SHP77 (cell line): ENCODE measurements at regions not wholly inside any gene's neighbourhood (a gene's known extent, or its start where the extent isn't known, plus 50 kb on each side); places are given as distances from the start of the nearest gene placed in this dataset.
"Not testable (repeated sequence)": the region's sequence is repeated elsewhere in the genome, so short reads cannot be mapped to it uniquely, and the experiment has no call there.

ENCODE experiments used
- DNase-seq, 2 experiments: peaks; one replicate each; lab custom pipeline; 2025; lab: John Stamatoyannopoulos, UW

DNA sequence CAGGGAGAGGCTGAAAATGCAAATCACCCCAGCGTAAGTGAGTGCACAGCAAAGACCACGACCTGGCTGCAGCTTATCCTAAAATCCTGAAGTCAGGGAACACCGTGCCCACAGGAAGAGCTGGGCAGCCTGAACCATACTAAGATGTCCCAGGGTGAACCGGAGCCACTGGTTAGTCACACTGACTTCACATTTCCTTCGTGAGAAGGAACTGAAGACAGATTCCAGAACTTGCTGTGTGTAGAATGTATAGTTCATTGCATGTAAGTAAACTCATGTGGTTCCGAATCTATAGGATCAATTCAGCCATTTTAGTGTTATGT lies 84.6 kb upstream of the NDUFV2 start:
- no peak for DNase-seq

DNA sequence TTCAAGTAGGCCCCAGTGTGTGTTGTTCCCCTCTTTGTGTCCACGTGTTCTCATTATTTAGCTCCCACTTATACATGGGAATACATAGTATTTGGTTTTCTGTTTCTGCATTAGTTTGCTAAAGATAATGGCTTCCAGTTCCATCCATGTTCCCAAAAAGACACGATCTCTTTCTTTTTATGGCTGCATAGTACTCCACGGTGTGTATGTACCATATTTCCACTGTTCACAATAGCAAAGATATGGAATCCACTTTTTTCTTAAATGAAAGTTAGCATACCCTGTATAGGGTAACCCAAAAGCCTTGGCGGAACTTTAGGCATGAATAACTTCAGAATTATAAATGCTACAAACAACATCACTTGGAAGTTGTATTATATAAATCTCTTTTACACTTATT lies 83.4 kb upstream of the NDUFV2 start:
- DNase-seq: no peak

DNA sequence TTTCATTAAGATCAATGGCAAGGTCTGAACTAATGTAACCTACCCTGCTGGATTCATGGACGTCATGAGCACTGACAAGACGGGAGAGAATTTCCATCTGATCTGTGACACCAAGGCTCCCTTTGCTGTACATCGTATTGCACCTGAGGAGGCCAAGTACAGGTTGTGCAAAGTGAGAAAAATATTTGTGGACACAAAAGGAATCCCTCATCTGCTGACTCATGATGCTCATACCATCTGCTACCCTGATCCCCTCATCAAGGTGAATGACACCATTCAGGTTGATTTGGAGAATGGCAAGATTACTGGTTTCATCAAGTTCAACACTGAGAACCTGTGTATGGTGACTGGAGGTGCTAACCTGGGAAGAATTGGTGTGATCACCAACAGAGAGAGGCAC lies 82.3 kb upstream of the NDUFV2 start:
- DNase-seq: no peak

DNA sequence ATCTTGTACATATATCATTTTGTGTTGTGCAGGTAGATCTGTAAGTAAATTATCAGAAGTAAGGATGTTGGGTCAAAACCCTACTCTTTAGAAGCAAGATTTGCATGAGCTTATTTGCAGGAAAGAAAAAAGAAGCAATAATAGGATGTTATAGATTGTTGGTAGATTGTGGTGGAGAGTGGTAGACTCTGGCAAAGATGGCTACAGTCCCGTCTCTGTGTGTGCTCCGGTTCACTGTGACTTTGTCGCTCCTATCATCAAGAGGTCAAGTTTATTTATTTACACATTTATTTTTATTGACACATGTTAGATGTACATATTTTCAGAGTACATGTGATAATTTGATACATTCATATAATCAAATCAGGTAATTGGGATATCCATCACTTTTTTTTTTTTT lies 81.0 kb upstream of the NDUFV2 start:
- DNase-seq: no peak

DNA sequence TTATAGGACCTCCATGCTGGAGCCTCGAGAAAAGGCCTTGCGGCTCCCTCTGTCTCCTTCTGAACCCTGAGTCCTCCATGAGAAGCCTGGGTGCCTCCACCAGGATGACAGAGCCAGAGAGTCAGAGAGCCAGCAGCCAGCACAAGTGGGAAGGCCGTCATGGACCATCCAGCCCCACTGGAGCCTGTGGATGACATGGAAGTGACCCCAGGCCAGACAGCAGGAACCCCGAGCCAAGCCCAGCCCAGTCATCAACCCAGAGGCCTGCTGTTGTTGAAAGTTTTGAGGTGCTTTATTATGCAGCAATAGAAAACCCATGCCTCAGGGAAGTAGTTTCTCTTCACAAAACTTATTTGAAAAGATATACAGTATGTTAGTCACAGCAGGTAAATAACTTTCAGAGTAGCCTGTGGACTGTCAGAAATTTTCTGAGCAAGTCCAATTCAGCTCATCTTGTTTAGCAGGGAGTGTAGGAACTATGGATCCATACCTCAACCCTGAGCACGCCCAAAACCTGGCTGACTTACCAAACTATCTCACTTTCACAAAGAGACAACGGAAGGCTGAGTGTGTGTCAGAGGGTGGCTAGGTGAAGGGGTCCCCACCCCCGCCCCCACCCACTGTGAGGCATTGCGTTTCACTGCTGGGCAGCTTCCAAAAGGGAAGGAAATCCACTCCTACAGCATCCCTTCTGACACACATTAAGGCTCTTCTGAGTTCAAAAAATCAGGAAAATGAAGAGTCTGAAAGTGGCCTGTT lies 79.9 kb upstream of the NDUFV2 start:
- DNase-seq: no peak

DNA sequence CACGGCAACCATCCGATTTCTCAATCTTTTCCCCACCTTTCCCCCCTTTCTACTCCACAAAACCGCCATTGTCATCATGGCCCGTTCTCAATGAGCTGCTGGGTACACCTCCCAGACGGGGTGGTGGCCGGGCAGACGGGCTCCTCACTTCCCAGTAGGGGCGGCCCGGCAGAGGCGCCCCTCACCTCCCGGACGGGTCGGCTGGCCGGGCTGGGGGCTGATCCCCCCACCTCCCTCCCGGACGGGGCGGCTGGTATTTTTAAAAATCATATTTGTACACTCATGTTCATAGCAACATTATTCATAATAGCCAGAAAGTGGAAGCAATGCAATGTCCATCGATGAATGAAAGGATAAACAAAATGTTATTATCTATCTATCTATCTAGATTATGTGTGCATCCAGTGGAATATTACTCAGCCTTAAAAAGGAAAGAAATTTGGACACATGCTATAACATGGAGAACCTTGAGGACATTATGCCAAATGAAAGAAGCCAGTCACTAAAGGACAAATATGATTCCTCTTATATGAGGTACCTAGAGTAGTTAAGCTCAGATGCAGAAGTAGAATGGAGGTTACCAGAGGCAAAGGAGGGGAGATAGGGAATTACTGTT lies 78.4 kb upstream of the NDUFV2 start:
- DNase-seq: not testable (repeated sequence)

DNA sequence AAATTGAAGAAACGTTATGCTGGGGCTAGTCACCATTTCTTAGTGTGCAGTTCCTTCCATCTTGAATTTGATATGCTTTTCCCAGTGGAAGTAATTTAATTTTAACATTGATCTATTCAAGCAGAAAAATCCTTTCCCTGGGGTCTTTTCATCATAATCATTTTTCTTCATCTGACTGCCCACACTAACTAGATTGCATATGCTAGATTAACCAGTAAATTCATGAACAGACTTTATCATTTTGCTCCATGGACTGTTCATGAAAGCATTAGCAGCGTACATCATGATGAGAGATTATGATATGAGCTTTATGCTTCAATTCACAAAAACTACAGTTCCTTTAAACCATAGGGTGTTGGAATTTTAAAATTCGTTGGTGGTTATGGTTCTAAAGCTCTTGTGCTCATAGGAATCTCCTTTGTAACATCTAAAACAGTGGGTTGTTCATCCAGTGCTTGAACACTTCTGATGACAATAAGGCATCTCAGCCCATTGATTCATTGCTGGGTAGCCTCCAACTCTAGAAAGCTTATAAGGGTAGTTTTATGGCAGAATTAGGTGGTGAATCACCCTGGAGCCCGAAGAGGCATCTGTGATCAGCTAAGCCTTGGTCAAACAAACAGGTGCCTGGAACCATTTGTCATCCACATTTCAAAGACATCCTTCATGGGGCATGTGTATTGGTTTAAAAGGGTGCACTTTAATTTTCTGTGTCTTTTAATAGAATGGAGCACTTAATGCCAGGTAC lies 77.2 kb upstream of the NDUFV2 start:
- peak; percentile 5 to 10 for DNase-seq

DNA sequence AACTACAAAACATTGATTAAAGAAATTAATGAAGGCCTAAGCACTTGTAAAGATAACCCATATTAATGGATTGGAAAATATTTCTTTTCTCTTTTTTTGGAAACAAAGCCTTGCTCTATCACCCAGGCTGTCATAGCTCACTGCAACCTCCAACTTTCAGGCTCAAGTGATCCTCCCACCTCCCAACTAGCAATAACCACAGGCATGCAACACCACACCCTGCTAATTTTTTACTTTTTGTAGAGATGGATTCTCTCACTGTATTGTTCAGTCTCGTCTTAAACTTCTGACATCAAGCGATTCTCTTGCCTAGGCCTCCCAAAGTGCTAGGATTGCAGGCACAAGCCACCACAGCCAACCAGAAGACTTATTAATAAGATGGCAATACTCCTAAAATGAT lies 73.4 kb upstream of the NDUFV2 start:
- no peak for DNase-seq

DNA sequence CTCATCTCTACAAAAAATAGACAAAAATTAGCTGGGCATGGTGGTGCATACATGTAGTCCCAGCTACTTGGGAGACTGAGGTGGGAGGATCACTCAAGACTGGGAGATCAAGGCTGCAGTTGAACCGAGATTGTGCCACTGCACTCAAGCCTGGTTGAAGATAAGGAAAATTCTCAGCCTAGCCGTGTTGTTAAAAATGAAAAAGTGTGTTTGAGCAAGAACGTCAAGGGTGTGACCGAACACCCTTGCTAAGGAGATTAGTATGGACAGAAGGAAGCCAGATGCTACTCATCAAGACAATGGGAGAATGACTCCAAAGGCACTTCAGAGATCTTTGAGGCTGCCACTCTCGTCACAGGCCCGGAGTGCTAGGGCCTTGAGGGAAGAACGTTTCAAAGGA lies 70.0 kb upstream of the NDUFV2 start:
- DNase-seq: no peak

DNA sequence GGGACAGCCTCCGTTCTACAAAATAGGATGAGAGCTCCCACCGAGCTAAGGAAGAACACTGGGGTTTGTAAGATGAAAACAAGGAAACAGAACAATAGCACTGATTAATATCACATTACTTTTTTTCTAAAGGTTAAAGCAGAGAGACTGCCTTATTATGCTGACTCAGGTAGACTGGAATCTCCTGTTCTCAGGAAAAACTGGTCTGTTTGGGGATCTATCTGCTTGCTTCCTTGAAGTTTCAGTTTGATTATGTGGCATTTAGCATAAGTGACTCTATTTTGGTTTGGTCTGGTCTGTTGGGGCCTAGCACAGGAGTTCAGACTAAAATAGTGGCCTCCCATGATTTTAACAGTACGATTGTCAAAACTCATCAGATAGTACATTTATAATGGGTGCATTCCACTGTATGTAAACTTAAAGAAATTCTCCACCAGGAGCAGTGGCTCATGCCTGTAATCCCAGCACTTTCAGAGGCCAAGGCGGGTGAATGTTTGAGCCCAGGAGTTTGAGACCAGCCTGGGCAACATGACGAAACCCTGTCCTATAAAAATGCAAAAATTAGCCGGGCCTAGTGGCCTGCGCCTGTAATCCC lies 64.1 kb upstream of the NDUFV2 start:
- no peak for DNase-seq

DNA sequence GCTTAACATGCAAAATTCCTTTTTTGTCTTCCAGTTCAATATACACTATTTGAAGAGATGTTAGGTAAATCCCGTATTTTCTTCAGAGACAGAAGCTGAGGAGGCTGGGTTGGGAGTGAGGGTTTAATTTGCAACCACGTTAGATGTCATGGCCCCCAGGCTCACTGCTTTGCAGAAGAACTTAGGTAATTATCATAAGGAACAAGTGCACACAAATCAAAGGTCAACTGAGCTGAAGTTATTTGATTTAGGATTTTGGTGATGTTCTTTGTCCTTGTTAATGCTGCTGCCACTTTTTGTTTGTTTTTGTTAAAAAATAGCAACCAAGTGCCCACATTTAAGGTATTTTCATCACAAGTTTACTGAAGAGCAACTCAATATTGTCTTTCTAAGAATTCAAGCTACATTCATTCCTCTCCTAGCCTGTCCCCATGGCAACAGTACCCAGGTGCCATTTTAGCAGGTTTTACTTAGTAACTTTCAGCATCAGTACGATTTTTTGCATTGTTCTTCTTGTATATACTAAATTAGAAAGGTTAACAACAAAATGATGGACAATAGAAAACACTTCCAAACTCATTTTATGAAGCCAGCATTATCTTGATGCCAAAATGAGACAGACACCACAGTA lies 62.9 kb upstream of the NDUFV2 start:
- no peak for DNase-seq

DNA sequence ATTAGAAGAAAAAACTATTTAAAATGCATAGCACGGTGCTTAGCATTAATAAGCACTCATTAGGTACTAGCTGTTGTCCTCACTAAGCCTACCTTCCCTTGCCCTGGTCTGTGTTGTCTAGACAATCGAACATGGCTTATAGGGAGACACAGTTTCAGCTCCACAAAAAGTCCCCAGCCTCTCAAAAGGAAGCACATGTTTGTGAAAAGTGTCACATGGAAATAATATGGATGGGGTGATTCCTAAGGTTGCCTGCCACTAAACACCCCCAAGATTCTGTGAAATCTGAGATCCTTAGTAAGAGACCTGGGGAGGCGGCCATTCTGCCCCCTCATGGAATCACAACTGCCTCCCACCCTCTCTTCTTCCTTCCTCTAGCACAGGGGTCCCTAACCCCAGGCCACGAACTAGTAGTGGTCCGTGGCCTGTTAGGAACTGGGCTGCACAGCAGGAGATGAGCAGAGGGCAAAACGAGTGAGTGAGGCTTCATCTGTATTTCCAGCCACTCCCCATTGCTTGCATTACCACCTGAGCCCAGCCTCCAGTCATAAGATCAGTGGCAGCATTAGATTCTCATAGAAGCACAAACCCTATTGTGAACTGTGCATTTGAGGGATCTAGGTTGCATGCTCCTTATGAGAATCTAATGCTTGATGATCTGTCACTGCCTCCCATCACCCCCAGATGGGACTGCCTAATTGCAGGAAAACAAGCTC lies 59.6 kb upstream of the NDUFV2 start:
- DNase-seq: no peak

DNA sequence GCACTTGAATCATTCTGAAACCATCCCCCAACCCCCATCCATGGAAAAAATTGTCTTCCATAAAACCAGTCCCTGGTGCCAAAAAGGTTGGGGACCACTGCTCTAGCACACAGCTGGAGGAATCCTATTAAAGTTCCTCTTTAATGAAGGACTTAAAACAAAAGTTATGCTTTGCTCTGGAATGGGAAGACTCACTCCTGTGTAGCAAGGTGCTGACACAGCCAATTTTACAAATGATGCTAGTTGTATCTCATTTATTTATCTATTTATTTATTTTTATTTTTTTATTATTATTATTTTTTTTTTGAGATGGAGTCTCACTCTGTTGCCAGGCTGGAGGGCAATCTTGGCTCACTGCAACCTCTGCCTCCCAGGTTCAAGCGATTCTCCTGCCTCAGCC lies 58.9 kb upstream of the NDUFV2 start:
- no peak for DNase-seq

DNA sequence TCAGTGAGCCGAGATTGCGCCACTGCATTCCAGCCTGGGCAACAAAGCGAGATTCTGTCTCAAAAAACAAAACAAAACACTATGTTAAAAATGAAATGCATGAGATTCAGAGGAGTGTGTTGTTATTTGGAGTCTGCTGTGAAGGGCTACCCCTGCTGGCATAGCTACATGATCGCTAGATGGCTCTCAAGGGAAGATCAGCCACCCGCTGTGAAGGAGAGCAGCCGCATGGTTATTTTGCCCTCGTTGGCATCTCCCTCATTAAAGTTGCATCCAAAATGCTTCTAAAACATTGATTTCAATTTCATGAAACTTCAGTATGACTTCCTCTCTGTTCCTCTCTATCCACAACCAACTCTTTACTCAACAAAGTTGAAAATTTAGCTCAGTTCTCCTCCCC lies 54.8 kb upstream of the NDUFV2 start:
- no peak for DNase-seq

DNA sequence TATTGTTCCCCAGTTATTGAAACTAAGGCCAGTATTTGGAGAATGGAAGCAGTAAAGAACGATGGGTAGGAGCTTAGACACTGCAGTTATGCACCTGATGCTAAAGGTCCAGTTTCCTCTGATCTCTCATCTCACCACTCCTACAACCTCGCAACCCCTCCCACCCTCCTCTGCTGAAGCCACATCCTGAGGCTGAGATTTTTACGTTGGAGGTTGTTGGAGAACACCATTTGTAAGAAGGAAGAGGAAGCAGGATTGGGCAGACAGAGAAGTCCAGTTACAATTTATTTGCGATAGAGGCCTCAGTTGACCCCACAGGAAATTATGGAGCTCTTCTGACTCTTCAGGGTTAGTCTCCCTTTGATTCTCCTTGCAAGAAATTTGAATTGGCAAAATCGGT lies 54.3 kb upstream of the NDUFV2 start:
- DNase-seq: no peak

DNA sequence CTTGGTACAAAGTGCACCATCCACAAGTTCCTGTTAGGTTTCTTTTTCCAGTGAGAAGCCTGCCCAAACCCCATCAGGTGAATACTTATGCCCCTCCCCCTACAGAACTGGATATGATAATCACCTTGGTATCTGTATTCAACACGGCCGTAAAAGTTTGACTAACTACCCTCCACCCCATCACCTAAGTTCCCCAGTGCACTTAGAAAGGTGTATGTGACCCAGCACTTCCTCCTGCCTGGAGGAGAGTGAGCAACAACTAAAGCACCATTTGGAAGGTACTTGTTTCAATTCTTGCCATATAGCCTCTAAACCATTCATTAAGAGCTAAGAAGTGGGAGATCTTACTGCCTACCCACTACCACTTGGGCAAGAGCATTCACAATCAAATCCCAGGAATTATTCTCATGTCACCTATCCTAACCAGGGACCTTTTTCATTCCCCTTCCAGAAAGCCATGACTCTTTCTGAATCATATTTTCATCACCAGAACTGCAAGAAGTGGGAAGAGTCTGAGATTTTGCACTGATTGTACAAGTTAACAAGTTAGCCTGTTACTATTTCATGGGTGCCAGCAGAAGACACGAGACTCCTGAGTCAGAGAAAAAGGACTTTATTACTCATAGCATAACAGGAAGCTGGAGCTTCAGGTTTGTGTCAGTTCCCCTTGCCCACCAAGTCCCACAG lies 53.5 kb upstream of the NDUFV2 start:
- no peak for DNase-seq

DNA sequence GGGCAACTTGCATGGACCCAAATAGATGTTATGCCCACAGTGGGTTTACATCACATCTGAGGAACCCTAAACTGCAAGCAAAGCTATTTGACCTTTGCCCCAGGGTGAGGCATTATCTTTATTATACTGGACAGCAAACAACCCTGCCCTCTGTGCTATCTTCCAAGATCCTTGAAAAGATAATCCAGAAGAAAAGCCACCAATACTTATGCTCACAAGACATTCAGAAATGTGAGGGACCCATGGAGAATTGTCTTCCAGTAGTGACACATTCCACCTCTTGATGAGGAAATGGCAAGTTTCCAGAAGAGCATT lies 53.0 kb upstream of the NDUFV2 start:
- no peak for DNase-seq

DNA sequence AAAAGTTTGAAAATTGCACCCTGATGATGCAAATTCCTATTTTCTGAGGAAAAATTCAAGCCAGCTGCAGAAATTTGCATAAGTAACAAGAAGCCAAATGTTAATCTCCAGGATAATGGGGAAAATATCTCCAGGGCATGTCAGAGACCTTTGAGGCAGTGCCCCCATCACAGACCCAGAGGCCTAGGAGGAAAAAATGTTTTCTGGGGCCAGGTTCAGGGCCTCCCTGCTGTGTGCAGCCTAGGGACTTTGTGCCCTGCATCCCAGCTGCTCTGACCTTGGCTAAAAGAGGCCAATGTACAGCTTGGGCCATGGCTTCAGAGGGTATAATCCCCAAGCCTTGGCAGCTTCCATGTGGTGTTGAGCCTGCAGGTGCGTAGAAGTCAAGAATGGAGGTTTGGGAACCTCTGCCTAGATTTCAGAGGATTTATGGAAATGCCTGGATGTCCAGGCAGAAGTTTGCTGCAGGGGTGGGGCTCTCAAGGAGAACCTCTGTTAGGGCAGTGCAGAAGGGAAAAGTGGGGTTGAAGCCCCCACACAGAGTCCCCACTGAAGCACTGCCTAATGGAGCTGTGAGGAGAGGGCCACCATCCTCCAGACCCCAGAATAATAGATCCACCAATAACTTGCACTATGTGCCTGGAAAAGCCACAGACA lies 51.7 kb upstream of the NDUFV2 start:
- DNase-seq: not testable (repeated sequence)
